Mesenchymal stem cell (in vitro differentiated cells and primary cell): ENCODE measurements at regions not wholly inside any gene's neighbourhood (a gene's known extent, or its start where the extent isn't known, plus 50 kb on each side); places are given as distances from the start of the nearest gene placed in this dataset.
"Not testable (repeated sequence)": the region's sequence is repeated elsewhere in the genome, so short reads cannot be mapped to it uniquely, and the experiment has no call there.

Source experiments
- DNase-seq: peaks from one replicate; pipeline ENCODE4 v3.0.0-alpha.2; 2013
- H2AFZ ChIP-seq: one replicate; pipeline ENCODE4 v1.6.1; 2013; ENCODE audit warnings: low read depth, mild to moderate bottlenecking, control low read depth, inconsistent platforms, low read length, moderate library complexity
- H2AK5ac ChIP-seq: 2 replicates; pipeline ENCODE4 v1.6.1; 2013; ENCODE audit warnings: low read length, moderate library complexity, mild to moderate bottlenecking, inconsistent platforms; ENCODE audit not compliant: severe bottlenecking
- H2BK120ac ChIP-seq: one replicate; pipeline ENCODE4 v1.6.1; 2013; ENCODE audit warnings: low read depth, mild to moderate bottlenecking, inconsistent platforms, low read length, moderate library complexity
- H2BK12ac ChIP-seq, 2 experiments: one replicate each; pipeline ENCODE4 v1.6.1; 2013; ENCODE audit warnings: inconsistent platforms in 2 of 2, low read length in 2 of 2, mild to moderate bottlenecking in 2 of 2, moderate library complexity in 2 of 2, control low read depth in 1 of 2
- H2BK15ac ChIP-seq: one replicate; pipeline ENCODE4 v1.6.1; 2013; ENCODE audit warnings: mild to moderate bottlenecking, low read depth, inconsistent platforms; ENCODE audit not compliant: poor library complexity, severe bottlenecking
- H2BK5ac ChIP-seq: 2 replicates; pipeline ENCODE4 v1.6.1; 2013; ENCODE audit warnings: low read depth, mild to moderate bottlenecking, low read length, control low read depth, inconsistent platforms; ENCODE audit not compliant: poor library complexity, severe bottlenecking
- H3K14ac ChIP-seq, 2 experiments: one replicate each; pipeline ENCODE4 v1.6.1; 2013; ENCODE audit warnings: inconsistent platforms in 2 of 2, low read length in 2 of 2, control low read depth in 1 of 2, mild to moderate bottlenecking in 1 of 2, moderate library complexity in 1 of 2
- H3K18ac ChIP-seq, 2 experiments: one replicate each; pipeline ENCODE4 v1.6.1; 2013; ENCODE audit warnings: inconsistent platforms in 2 of 2, low read length in 2 of 2, control low read depth in 1 of 2, low read depth in 1 of 2, mild to moderate bottlenecking in 1 of 2
- H3K23ac ChIP-seq, 2 experiments: one replicate each; pipeline ENCODE4 v1.6.1; 2013; ENCODE audit warnings: inconsistent platforms in 2 of 2, low read length in 2 of 2, mild to moderate bottlenecking in 2 of 2, moderate library complexity in 2 of 2, control low read depth in 1 of 2
- H3K27ac ChIP-seq: 2 replicates; pipeline ENCODE4 v1.5.1; 2013; ENCODE audit warnings: mild to moderate bottlenecking, moderate library complexity, low read length, control low read depth, inconsistent platforms; ENCODE audit not compliant: poor library complexity, severe bottlenecking
- H3K27me3 ChIP-seq, 2 experiments: 2 replicates each; pipeline versions ENCODE4 v1.6.1 to v1.7.0; 2013; ENCODE audit warnings: low read length in 2 of 2, mild to moderate bottlenecking in 2 of 2, moderate library complexity in 2 of 2, control low read depth in 1 of 2, inconsistent platforms in 1 of 2; ENCODE audit not compliant: control insufficient read depth in 1 of 2, insufficient read depth in 1 of 2
- H3K36me3 ChIP-seq, 2 experiments: 2 replicates each; pipeline versions ENCODE4 v1.6.1 to v1.7.0; 2013; ENCODE audit warnings: low read length in 2 of 2, control low read depth in 1 of 2, inconsistent platforms in 1 of 2, low read depth in 1 of 2, mild to moderate bottlenecking in 1 of 2; ENCODE audit not compliant: insufficient read depth in 2 of 2, control insufficient read depth in 1 of 2
- H3K4ac ChIP-seq, 2 experiments: one replicate each; pipeline ENCODE4 v1.6.1; 2013; ENCODE audit warnings: inconsistent platforms in 2 of 2, low read length in 2 of 2, mild to moderate bottlenecking in 2 of 2, moderate library complexity in 2 of 2, control low read depth in 1 of 2, low read depth in 1 of 2
- H3K4me1 ChIP-seq: 2 replicates; pipeline ENCODE4 v1.6.1; 2013; ENCODE audit warnings: low read depth, low read length, control low read depth; ENCODE audit not compliant: control insufficient read depth, insufficient read depth
- H3K4me2 ChIP-seq: 2 replicates; pipeline ENCODE4 v1.6.1; 2013; ENCODE audit warnings: low read length, mild to moderate bottlenecking, inconsistent platforms; ENCODE audit not compliant: poor library complexity, severe bottlenecking
- H3K4me3 ChIP-seq, 2 experiments: 2 replicates each; pipeline versions ENCODE4 v1.5.1 to v1.7.0; 2013; ENCODE audit warnings: low read length in 2 of 2, mild to moderate bottlenecking in 2 of 2, control low read depth in 1 of 2, low read depth in 1 of 2; ENCODE audit not compliant: insufficient read depth in 1 of 2
- H3K79me1 ChIP-seq: replicated peaks from 2 replicates; pipeline ENCODE4 v1.6.1; 2013; ENCODE audit warnings: mild to moderate bottlenecking, control low read depth, low read length, inconsistent platforms; ENCODE audit not compliant: poor library complexity, severe bottlenecking
- H3K9ac ChIP-seq: 2 replicates; pipeline ENCODE4 v1.7.0; 2013; ENCODE audit warnings: mild to moderate bottlenecking, low read length, moderate library complexity
- H3K9me3 ChIP-seq: 2 replicates; pipeline ENCODE4 v1.7.0; 2013; ENCODE audit warnings: mild to moderate bottlenecking, low read length; ENCODE audit not compliant: control insufficient read depth
- H4K8ac ChIP-seq: one replicate; pipeline ENCODE4 v1.6.1; 2013; ENCODE audit warnings: inconsistent platforms, mild to moderate bottlenecking, low read length, moderate library complexity
- H4K91ac ChIP-seq: one replicate; pipeline ENCODE4 v1.6.1; 2013; ENCODE audit warnings: mild to moderate bottlenecking, low read length, inconsistent platforms
- WGBS: methylation state at CpG from one replicate; pipeline ENCODE4 v1.1.7; 2013; ENCODE audit warnings: mixed read lengths; 5-methylcytosine and 5-hydroxymethylcytosine counted together

- no peak overlapping the region for H2BK120ac ChIP-seq
- no peaks in the 10 kb centered on the region for H3K4me1 ChIP-seq
- H2BK12ac ChIP-seq = no peak overlapping the region
- H3K9me3 ChIP-seq = no peaks in the 10 kb centered on the region
- no peak overlapping the region for H4K8ac ChIP-seq
- H3K27ac ChIP-seq = no peak overlapping the region
- no peak overlapping the region for H3K9ac ChIP-seq
- H3K4me3 ChIP-seq = no peak overlapping the region
- no peak overlapping the region for H3K14ac ChIP-seq
- no peak overlapping the region for H2BK15ac ChIP-seq
- peaks cover 0 to 16% of the 10 kb centered on the region in 2 experiments for H3K27me3 ChIP-seq
- H2AFZ ChIP-seq = no peak overlapping the region
- H3K79me1 ChIP-seq = no peaks in the 10 kb centered on the region
- H3K23ac ChIP-seq = no peak overlapping the region
- no peak overlapping the region for H3K4me2 ChIP-seq
- no peak overlapping the region for H3K18ac ChIP-seq
- H2BK5ac ChIP-seq = no peak overlapping the region
- no peak overlapping the region for H3K4ac ChIP-seq
- H4K91ac ChIP-seq = no peak overlapping the region
- no peak overlapping the region for H2AK5ac ChIP-seq
- no peaks in the 10 kb centered on the region for H3K36me3 ChIP-seq
- DNase-seq = no peak
- WGBS = 65% methylated on average over 14 of the region's 14 CpGs
These were observed 540.9 kb downstream of the TBC1D22A start for GRCh38 chr22:47303161-47303890.

DNA sequence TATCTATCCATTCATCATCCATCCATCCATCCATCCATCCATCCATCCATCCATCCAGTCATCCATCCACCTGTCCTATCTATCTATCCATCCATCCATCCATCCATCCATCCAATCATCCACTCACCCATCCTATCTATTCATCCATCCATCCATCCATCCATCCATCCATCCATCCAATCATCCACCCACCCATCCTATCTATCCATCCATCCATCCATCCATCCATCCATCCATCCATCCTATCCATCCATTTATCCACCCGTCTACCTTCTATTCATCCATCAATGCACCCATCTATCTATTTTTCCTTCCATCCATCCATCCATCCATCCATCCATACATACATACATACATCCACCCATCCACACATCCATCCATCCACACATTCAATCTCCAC, 540.1 kb downstream of the TBC1D22A start:
- 90% methylated on average over 1 of the region's 1 CpG for WGBS

DNA sequence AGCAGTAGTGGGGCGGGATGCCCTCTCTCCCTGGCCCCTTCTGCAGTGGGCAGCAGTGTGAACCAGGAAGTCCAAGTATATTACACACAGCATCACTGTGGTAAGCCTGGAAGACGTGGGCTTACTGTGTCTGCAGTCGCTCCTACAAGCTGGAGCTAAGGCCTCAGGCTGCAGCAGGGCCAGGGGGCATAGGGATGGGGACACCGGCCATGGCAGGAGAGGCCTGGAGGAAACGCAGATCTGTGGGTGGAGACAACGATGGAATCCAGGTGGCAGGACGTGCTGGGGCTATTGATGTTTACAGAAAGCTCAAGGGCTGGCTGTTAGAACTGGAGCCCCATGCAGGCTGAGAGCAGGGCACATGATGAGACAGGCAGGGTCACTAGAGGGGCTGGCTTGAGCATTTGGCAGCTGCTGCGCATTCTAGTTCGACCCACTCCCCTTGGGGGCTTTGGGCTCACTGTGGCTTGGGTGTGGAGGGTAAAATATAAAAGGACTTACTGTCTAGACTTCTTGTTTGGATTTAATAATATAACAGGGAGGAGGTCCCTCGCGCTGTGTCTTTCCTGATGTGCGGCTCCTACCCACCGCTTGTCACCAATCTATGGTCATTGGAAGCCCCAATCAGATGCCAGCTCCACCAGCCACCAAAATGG, 539.5 kb downstream of the TBC1D22A start:
- no peak overlapping the region for H2BK12ac ChIP-seq
- H3K79me1 ChIP-seq = no peaks in the 10 kb centered on the region
- H3K23ac ChIP-seq = no peak overlapping the region
- no peak overlapping the region for H3K4me2 ChIP-seq
- no peak overlapping the region for H2BK120ac ChIP-seq
- WGBS = 51% methylated on average over 13 of the region's 13 CpGs
- H3K36me3 ChIP-seq = no peaks in the 10 kb centered on the region
- H3K4ac ChIP-seq = no peak overlapping the region
- no peak overlapping the region for H3K9ac ChIP-seq
- H2AFZ ChIP-seq = no peak overlapping the region
- no peak for DNase-seq
- H3K27ac ChIP-seq = no peak overlapping the region
- no peak overlapping the region for H2BK15ac ChIP-seq
- no peaks in the 10 kb centered on the region for H3K4me1 ChIP-seq
- no peak overlapping the region for H3K4me3 ChIP-seq
- no peak overlapping the region for H4K91ac ChIP-seq
- peaks cover 0 to 22% of the 10 kb centered on the region in 2 experiments for H3K27me3 ChIP-seq
- no peaks in the 10 kb centered on the region for H3K9me3 ChIP-seq
- no peak overlapping the region for H2BK5ac ChIP-seq
- no peak overlapping the region for H3K18ac ChIP-seq
- no peak overlapping the region for H3K14ac ChIP-seq
- H4K8ac ChIP-seq = no peak overlapping the region
- no peak overlapping the region for H2AK5ac ChIP-seq

More for the DNA sequence above, 540.1 kb downstream of the TBC1D22A start:
- H3K4ac ChIP-seq, H3K18ac ChIP-seq, H2BK5ac ChIP-seq, DNase-seq, H3K9ac ChIP-seq, H2BK15ac ChIP-seq, H3K14ac ChIP-seq, H3K36me3 ChIP-seq, H3K4me2 ChIP-seq, H4K91ac ChIP-seq, H3K79me1 ChIP-seq, H3K23ac ChIP-seq, H3K27ac ChIP-seq, H3K4me3 ChIP-seq, H2AFZ ChIP-seq, H3K9me3 ChIP-seq, H2BK12ac ChIP-seq, H2AK5ac ChIP-seq, H4K8ac ChIP-seq, H2BK120ac ChIP-seq, H3K4me1 ChIP-seq: not testable (repeated sequence)
- H3K27me3 ChIP-seq = peaks cover 0 to 17% of the 10 kb centered on the region in 2 experiments

- Histone ChIP-seq H3K27ac (no peak overlapping the region), H4K91ac (no peak overlapping the region), H2BK5ac (no peak overlapping the region), H3K4me3 (no peak overlapping the region), H3K18ac (no peak overlapping the region), H2BK15ac (no peak overlapping the region), H3K79me1 (no peaks in the 10 kb centered on the region), H3K4ac (no peak overlapping the region), H3K9me3 (no peaks in the 10 kb centered on the region), H4K8ac (no peak overlapping the region), H3K4me1 (no peaks in the 10 kb centered on the region), H2BK120ac (no peak overlapping the region), H3K14ac (no peak overlapping the region), H3K9ac (no peak overlapping the region), H3K4me2 (no peak overlapping the region), H3K23ac (no peak overlapping the region), H2BK12ac (no peak overlapping the region), H2AFZ (no peak overlapping the region), H3K27me3 (peaks cover 0 to 24% of the 10 kb centered on the region in 2 experiments), H2AK5ac (no peak overlapping the region), H3K36me3 (no peaks in the 10 kb centered on the region)
- 59% methylated on average over 10 of the region's 11 CpGs for WGBS
- DNase-seq = no peak
These were observed 538.4 kb downstream of the TBC1D22A start for GRCh38 chr22:47300698-47301405.
